Common myeloid progenitor, CD34-positive (primary cell): ENCODE measurements at regions not wholly inside any gene's neighbourhood (a gene's known extent, or its start where the extent isn't known, plus 50 kb on each side); places are given as distances from the start of the nearest gene placed in this dataset.
A peak's percentile ranks its signal among the peaks of the same experiment; 100 is the strongest.

Experiments used
- CTCF ChIA-PET: fragments of 350-600 bp; sonication (Branson Sonifier 250); formaldehyde crosslinking; loops from one replicate; lab custom pipeline; 2021; ENCODE audit warnings: antibody characterized with exemption; lab: Charles Lee
- POLR2A ChIA-PET: fragments of 350-600 bp; sonication (Branson Sonifier 250); formaldehyde crosslinking; loops from one replicate; lab custom pipeline; 2021; ENCODE audit warnings: antibody characterized with exemption; lab: Charles Lee
- DNase-seq, 3 donors: peaks; one replicate each; pipeline versions ENCODE4 v3.0.0 to v3.0.0-alpha.2; 2013
- H3K27ac ChIP-seq, 2 experiments: 1 replicate in 1 of 2; 2 replicates in 1 of 2; pipeline ENCODE4 v1.7.0; 2013; ENCODE audit warnings: inconsistent platforms in 2 of 2, low read length in 2 of 2, mild to moderate bottlenecking in 2 of 2, low read depth in 1 of 2, moderate library complexity in 1 of 2; ENCODE audit not compliant: severe bottlenecking in 2 of 2, insufficient read depth in 1 of 2, poor library complexity in 1 of 2
- H3K27me3 ChIP-seq, 5 experiments: replicated peaks in 2 of 5; 1 replicate in 3 of 5; 2 replicates in 2 of 5; pipeline versions ENCODE4 v1.6.1 to v1.7.0; 2013; ENCODE audit warnings: low read length in 4 of 5, mild to moderate bottlenecking in 2 of 5, moderate library complexity in 2 of 5, inconsistent platforms in 1 of 5; ENCODE audit not compliant: insufficient read depth in 5 of 5, control insufficient read depth in 4 of 5
- H3K36me3 ChIP-seq, 4 experiments: 1 replicate in 2 of 4; 2 replicates in 2 of 4; pipeline versions ENCODE4 v1.6.1 to v1.7.0; 2013; ENCODE audit warnings: low read length in 3 of 4, control low read depth in 1 of 4, mild to moderate bottlenecking in 1 of 4; ENCODE audit not compliant: control insufficient read depth in 4 of 4, insufficient read depth in 4 of 4
- H3K4me1 ChIP-seq, 4 experiments: 1 replicate in 3 of 4; 2 replicates in 1 of 4; pipeline versions ENCODE4 v1.6.1 to v1.7.1; 2013; ENCODE audit warnings: low read length in 3 of 4, mild to moderate bottlenecking in 3 of 4, control low read depth in 1 of 4, inconsistent platforms in 1 of 4, moderate library complexity in 1 of 4; ENCODE audit not compliant: control insufficient read depth in 4 of 4, insufficient read depth in 4 of 4; ENCODE audit errors: control extremely low read depth in 1 of 4
- H3K4me3 ChIP-seq, 7 experiments: 1 replicate in 4 of 7; 2 replicates in 3 of 7; pipeline versions ENCODE4 v1.5.1 to v1.7.0; 2013; ENCODE audit warnings: mild to moderate bottlenecking in 7 of 7, low read length in 6 of 7, moderate library complexity in 6 of 7, inconsistent platforms in 2 of 7, low read depth in 2 of 7, control low read depth in 1 of 7; ENCODE audit not compliant: insufficient read depth in 4 of 7, control insufficient read depth in 1 of 7; ENCODE audit errors: extremely low read depth in 1 of 7
- H3K9me3 ChIP-seq, 5 experiments: 1 replicate in 4 of 5; 2 replicates in 1 of 5; pipeline versions ENCODE4 v1.6.1 to v1.7.1; 2013; ENCODE audit warnings: low read length in 4 of 5, mild to moderate bottlenecking in 2 of 5, inconsistent platforms in 1 of 5, low read depth in 1 of 5, moderate library complexity in 1 of 5; ENCODE audit not compliant: control insufficient read depth in 4 of 5, insufficient read depth in 2 of 5; ENCODE audit errors: control extremely low read depth in 1 of 5
- WGBS: methylation state at CpG from one replicate; pipeline ENCODE4 v1.1.5; 2013; ENCODE audit not compliant: insufficient coverage; 5-methylcytosine and 5-hydroxymethylcytosine counted together

DNA sequence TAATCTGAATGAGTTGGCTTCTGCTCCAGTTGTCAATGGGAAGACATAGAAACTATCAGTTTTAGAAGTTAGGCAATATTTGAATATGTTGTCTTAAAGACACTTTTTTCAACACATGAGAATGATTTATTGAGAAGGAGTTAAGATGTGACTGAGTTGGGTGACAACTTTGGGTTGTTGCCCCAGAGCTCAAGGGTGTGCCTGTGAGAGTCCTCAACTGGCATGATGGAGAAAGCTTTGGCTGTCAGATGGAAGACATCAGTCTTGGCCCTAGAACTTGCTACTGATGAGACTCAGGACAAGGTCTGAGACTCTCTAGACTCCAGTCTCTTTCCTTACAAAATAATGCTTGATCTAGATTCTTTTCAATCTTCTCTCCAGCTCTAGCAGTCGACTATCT, 69.0 kb upstream of the CTAGE1 start:
- CTCF ChIA-PET = no interaction called here
- no peak overlapping the region for H3K4me3 ChIP-seq
- no CpG with 5 or more reads among the region's 1 CpG for WGBS
- no peaks in the 10 kb centered on the region for H3K9me3 ChIP-seq
- DNase-seq = no peak
- H3K4me1 ChIP-seq = no peaks in the 10 kb centered on the region
- H3K27ac ChIP-seq = no peak overlapping the region
- no peaks in the 10 kb centered on the region for H3K36me3 ChIP-seq
- POLR2A ChIA-PET = no interaction called here
- H3K27me3 ChIP-seq = no peaks in the 10 kb centered on the region

DNA sequence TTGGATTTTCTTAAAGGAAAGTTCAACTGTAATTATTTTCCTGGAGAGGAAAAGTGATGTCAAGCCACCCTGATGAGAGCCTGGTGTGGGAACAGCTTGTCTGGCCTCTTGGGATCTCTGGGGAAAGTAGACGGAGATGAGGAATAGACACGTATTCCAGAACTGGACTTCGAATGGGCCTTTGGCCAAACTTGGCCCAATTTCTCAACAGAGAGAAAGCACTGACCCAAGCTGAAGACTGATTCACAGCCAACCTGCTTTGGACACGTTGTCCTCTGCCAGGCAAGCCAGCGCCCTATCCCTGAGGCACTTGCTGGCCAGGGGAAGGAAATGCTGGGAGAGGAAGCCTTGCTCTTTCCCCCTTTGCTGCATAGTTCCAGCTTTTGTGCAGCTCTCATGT, 70.8 kb upstream of the CTAGE1 start:
- H3K9me3 ChIP-seq = no peaks in the 10 kb centered on the region
- ChIA-PET CTCF (no interaction called here), POLR2A (no interaction called here)
- no peaks in the 10 kb centered on the region for H3K27me3 ChIP-seq
- H3K36me3 ChIP-seq = no peaks in the 10 kb centered on the region
- no peak overlapping the region for H3K27ac ChIP-seq
- no peak for DNase-seq
- H3K4me3 ChIP-seq = no peak overlapping the region
- H3K4me1 ChIP-seq = no peaks in the 10 kb centered on the region
- WGBS = 95% methylated on average over 4 of the region's 5 CpGs

DNA sequence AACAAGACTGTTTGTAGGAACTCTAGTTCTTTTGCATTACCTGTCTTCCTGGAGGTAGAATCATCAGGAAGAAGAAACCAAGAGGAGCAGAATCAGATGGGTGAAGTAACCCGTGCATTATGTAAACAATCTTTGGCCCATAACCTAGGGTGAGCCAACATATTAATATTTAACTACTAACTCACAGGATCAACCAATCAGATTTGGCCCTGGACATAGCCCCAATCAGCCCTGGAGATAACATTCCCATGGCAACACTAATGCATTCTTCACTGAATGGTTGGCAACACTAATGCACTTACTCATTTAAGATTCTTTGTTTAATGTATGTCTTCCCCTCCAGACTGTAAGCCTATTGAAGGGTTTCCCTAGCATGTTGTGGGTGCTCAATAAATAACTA, 72.0 kb upstream of the CTAGE1 start:
- POLR2A ChIA-PET = no interaction called here
- H3K27ac ChIP-seq = no peak overlapping the region
- WGBS = no CpG with 5 or more reads among the region's 1 CpG
- CTCF ChIA-PET = no interaction called here
- no peaks in the 10 kb centered on the region for H3K36me3 ChIP-seq
- DNase-seq = no peak
- H3K4me1 ChIP-seq = no peaks in the 10 kb centered on the region
- no peak overlapping the region for H3K4me3 ChIP-seq
- H3K9me3 ChIP-seq = no peaks in the 10 kb centered on the region
- no peaks in the 10 kb centered on the region for H3K27me3 ChIP-seq

DNA sequence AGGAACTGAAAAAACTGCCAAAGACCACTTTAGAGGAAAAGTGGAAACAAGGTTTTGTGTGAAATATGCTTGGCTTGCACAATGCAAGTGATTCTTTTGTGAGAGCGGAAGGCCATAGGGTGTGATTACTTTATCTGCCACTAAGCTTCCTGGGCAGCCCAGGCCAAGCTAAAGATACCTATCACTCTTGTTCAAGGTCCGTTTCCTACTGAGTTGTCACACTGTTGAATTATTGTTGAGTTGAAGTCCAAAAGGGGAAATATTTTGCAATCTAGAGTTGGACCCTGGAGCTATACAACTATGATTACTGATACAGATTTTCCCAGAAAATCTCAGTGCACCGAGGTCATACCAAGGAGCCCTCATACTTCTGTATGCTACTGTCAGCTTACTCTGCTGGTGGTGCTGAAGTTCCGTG, 72.7 kb upstream of the CTAGE1 start:
- no peak overlapping the region for H3K27ac ChIP-seq
- no peaks in the 10 kb centered on the region for H3K27me3 ChIP-seq
- CTCF ChIA-PET = no interaction called here
- POLR2A ChIA-PET = no interaction called here
- no peak overlapping the region for H3K4me3 ChIP-seq
- DNase-seq = peak in 1 of 3 donors; percentile 5
- WGBS = 38% methylated on average over 2 of the region's 4 CpGs
- no peaks in the 10 kb centered on the region for H3K9me3 ChIP-seq
- no peaks in the 10 kb centered on the region for H3K4me1 ChIP-seq
- no peaks in the 10 kb centered on the region for H3K36me3 ChIP-seq

DNA sequence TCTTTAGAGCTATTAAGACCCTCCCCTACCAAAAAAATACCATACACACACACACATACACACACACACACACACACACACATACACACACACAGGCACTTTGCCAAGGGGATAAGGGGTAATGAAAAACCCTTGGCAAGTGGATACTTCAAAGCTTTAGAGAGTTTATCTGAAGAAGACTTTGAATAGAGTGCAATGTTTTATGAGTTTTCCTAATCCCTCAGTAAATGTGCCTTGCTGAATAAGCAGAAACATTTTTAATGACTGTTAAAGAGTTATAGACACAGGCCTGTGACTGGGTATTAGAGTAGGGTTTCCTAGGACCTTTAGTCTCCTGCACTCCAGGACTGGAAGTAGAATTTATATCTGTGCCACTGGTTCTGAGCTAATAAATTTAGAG, 75.5 kb upstream of the CTAGE1 start:
- no peak for DNase-seq
- POLR2A ChIA-PET = no interaction called here
- H3K27ac ChIP-seq = no peak overlapping the region
- CTCF ChIA-PET = interaction anchor here (0.6 kb wide), 1 partner anchor 11 kb away, joined by 3 read pairs; no protein-coding TSS in a partner anchor
- H3K4me1 ChIP-seq = no peaks in the 10 kb centered on the region
- H3K36me3 ChIP-seq = no peaks in the 10 kb centered on the region
- no peak overlapping the region for H3K4me3 ChIP-seq
- H3K9me3 ChIP-seq = no peaks in the 10 kb centered on the region
- no peaks in the 10 kb centered on the region for H3K27me3 ChIP-seq

DNA sequence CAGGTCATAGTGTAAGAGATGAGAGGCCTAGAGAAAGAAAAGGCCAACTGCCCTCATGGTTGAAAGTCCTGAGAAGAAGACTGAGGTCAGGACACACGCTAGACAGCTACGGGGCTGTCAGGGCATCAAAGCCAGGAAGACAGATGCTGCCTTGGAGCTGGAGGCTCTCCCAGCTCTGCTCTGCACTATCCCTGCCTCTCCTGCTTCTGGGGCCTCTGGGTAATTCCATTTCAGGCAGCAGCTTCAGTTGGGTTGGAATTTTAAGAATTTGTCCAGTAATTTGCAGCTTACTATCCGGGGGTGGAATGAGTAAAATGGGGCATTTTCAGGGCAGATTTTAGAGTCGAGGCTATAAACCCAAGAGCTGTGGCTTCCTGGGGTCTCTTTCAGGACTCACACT, 76.2 kb upstream of the CTAGE1 start:
- no peak for DNase-seq
- no peaks in the 10 kb centered on the region for H3K4me1 ChIP-seq
- WGBS = 95% methylated on average over 4 of the region's 4 CpGs
- ChIA-PET CTCF (no interaction called here), POLR2A (no interaction called here)
- no peak overlapping the region for H3K27ac ChIP-seq
- H3K36me3 ChIP-seq = no peaks in the 10 kb centered on the region
- H3K4me3 ChIP-seq = no peak overlapping the region
- no peaks in the 10 kb centered on the region for H3K27me3 ChIP-seq
- no peaks in the 10 kb centered on the region for H3K9me3 ChIP-seq

GRCh38 chr18:22494771-22495170, 77.1 kb upstream of the CTAGE1 start:
- ChIA-PET POLR2A (no interaction called here), CTCF (no interaction called here)
- H3K27ac ChIP-seq = no peak overlapping the region
- WGBS = no CpG with 5 or more reads among the region's 2 CpGs
- no peaks in the 10 kb centered on the region for H3K27me3 ChIP-seq
- H3K36me3 ChIP-seq = no peaks in the 10 kb centered on the region
- no peaks in the 10 kb centered on the region for H3K9me3 ChIP-seq
- DNase-seq = no peak
- H3K4me1 ChIP-seq = no peaks in the 10 kb centered on the region
- H3K4me3 ChIP-seq = no peak overlapping the region
